Kidney (tissue), 13 donors: ENCODE measurements at regions not wholly inside any gene's neighbourhood (a gene's known extent, or its start where the extent isn't known, plus 50 kb on each side); places are given as distances from the start of the nearest gene placed in this dataset.
"Not testable (repeated sequence)": the region's sequence is repeated elsewhere in the genome, so short reads cannot be mapped to it uniquely, and the experiment has no call there.

Experiments used
- DNase-seq, 5 donors: peaks; one replicate each; pipeline ENCODE4 v3.0.0-alpha.2; 2013 to 2020
- FAIRE-seq: peaks from 2 replicates; lab custom pipeline; 2012; peaks lifted over from hg19 to GRCh38; lab: Jason Lieb, UNC
- H3K27ac ChIP-seq, 2 donors: one replicate each; pipeline ENCODE4 v1.7.0; 2013; ENCODE audit warnings: low read depth in 2 of 2, low read length in 2 of 2, inconsistent platforms in 1 of 2
- H3K27me3 ChIP-seq: one replicate; pipeline ENCODE4 v1.7.1; 2013; ENCODE audit warnings: low read length, inconsistent platforms; ENCODE audit not compliant: control insufficient read depth, insufficient read depth
- H3K36me3 ChIP-seq, 3 donors: one replicate each; pipeline versions ENCODE4 v1.7.0 to v1.7.1; 2013; ENCODE audit warnings: low read length in 3 of 3, control low read depth in 1 of 3, inconsistent platforms in 1 of 3; ENCODE audit not compliant: insufficient read depth in 3 of 3, control insufficient read depth in 2 of 3
- H3K4me1 ChIP-seq, 3 donors: one replicate each; pipeline versions ENCODE4 v1.7.0 to v1.7.1; 2013; ENCODE audit warnings: low read length in 3 of 3, inconsistent platforms in 1 of 3, low read depth in 1 of 3; ENCODE audit not compliant: control insufficient read depth in 2 of 3, insufficient read depth in 2 of 3
- H3K4me3 ChIP-seq, 3 donors: one replicate each; pipeline versions ENCODE4 v1.7.0 to v1.8.1; 2013; ENCODE audit warnings: low read length in 3 of 3, control low read depth in 1 of 3, inconsistent platforms in 1 of 3
- H3K9ac ChIP-seq, 3 donors: one replicate each; pipeline versions ENCODE4 v1.7.0 to v1.7.1; 2013; ENCODE audit warnings: low read length in 3 of 3, control low read depth in 1 of 3, inconsistent platforms in 1 of 3
- H3K9me3 ChIP-seq, 3 donors: one replicate each; pipeline versions ENCODE4 v1.7.0 to v1.7.1; 2013; ENCODE audit warnings: low read length in 3 of 3, control low read depth in 1 of 3, inconsistent platforms in 1 of 3; ENCODE audit not compliant: control insufficient read depth in 2 of 3, insufficient read depth in 1 of 3
- CTCF ChIP-seq: IDR thresholded peaks from 3 replicates; pipeline ENCODE4 v1.5.1; 2012; ENCODE audit warnings: mild to moderate bottlenecking, moderate library complexity, borderline replicate concordance; ENCODE audit not compliant: insufficient read depth; ENCODE audit errors: extremely low read depth
- intact Hi-C: fragments of 100-400 bp; cut with DNase I; formaldehyde crosslinking; loops from one replicate; pipeline ENCODE4 v1.11.1; 2022
- donor health status: control.
- donor health status: control.
- donor health status: control.
- donor health status: control.
- donor health status: control.
- donor health status: DM: yes; HTN: yes; CAD: no.
- donor health status: Normal renal cell carcinoma (clear cell type).

GRCh38 chr18:52254367-52254766 is 85.6 kb upstream of the DCC start:
- H3K36me3 ChIP-seq, result no peaks in the 10 kb centered on the region
- no peak for DNase-seq
- H3K4me1 ChIP-seq, result no peaks in the 10 kb centered on the region
- no peak overlapping the region for H3K27ac ChIP-seq
- H3K9ac ChIP-seq, result no peak overlapping the region
- no peak for FAIRE-seq
- no peaks in the 10 kb centered on the region for H3K27me3 ChIP-seq
- no peaks in the 10 kb centered on the region for H3K9me3 ChIP-seq
- intact Hi-C loops, result no loop called here
- TF ChIP-seq CTCF, result no peak
- H3K4me3 ChIP-seq, result no peak overlapping the region

GRCh38 chr18:52257417-52257816 is 82.6 kb upstream of the DCC start:
- H3K36me3 ChIP-seq, H3K27ac ChIP-seq, H3K9me3 ChIP-seq, DNase-seq, H3K4me3 ChIP-seq, H3K9ac ChIP-seq, FAIRE-seq, H3K4me1 ChIP-seq, H3K27me3 ChIP-seq, intact Hi-C loops: not testable (repeated sequence)

- Histone ChIP-seq H3K27me3 (no peaks in the 10 kb centered on the region), H3K9ac (no peak overlapping the region), H3K4me3 (no peak overlapping the region), H3K36me3 (no peaks in the 10 kb centered on the region), H3K4me1 (no peaks in the 10 kb centered on the region), H3K27ac (no peak overlapping the region), H3K9me3 (no peaks in the 10 kb centered on the region)
- intact Hi-C loops, result no loop called here
- DNase-seq (no peak), FAIRE-seq (no peak)
- no peak for TF ChIP-seq CTCF
These were observed 64.2 kb upstream of the DCC start for GRCh38 chr18:52275817-52276216.

- no peak overlapping the region for H3K27ac ChIP-seq
- FAIRE-seq, result no peak
- no peaks in the 10 kb centered on the region for H3K4me1 ChIP-seq
- no peaks in the 10 kb centered on the region for H3K27me3 ChIP-seq
- no peaks in the 10 kb centered on the region for H3K9me3 ChIP-seq
- no peak for TF ChIP-seq CTCF
- intact Hi-C loops, result no loop called here
- no peak overlapping the region for H3K9ac ChIP-seq
- H3K4me3 ChIP-seq, result no peak overlapping the region
- no peak for DNase-seq
- H3K36me3 ChIP-seq, result no peaks in the 10 kb centered on the region
These were observed 62.2 kb upstream of the DCC start for GRCh38 chr18:52277785-52278184.
